ENCODE measurements at regions not wholly inside any gene's neighbourhood (a gene's known extent, or its start where the extent isn't known, plus 50 kb on each side); places are given as distances from the start of the nearest gene placed in this dataset.

DNA sequence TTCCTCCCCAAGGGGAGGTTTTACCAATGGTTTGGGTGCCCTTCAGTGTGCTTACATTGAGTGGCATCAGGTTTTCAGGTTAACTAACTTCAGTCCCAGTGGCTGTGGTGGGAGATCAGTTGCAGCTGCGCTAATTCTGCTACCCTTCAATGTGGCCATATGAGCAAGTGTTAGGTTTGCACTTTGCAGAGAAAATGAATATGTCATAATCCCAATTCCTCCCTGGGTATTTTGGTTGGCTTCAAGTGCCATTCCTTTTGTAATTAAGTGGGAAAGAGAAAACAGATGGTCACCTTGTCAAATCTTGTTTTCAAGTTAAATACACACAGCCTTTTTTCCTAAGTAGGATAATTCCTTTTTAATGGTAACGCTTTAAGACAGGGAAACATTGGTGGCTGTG, 236.2 kb downstream of the TLE4 start:
- TF ChIP-seq EP300 (IDR thresholded peaks at IDR 0.05) (no peak), CTCF (IDR thresholded peaks at IDR 0.05) (no peak), POLR2A (IDR thresholded peaks at IDR 0.05) (no peak)
